ENCODE measurements at regions not wholly inside any gene's neighbourhood (a gene's known extent, or its start where the extent isn't known, plus 50 kb on each side); places are given as distances from the start of the nearest gene placed in this dataset.
"Not testable (repeated sequence)": the region's sequence is repeated elsewhere in the genome, so short reads cannot be mapped to it uniquely, and the experiment has no call there.

DNA sequence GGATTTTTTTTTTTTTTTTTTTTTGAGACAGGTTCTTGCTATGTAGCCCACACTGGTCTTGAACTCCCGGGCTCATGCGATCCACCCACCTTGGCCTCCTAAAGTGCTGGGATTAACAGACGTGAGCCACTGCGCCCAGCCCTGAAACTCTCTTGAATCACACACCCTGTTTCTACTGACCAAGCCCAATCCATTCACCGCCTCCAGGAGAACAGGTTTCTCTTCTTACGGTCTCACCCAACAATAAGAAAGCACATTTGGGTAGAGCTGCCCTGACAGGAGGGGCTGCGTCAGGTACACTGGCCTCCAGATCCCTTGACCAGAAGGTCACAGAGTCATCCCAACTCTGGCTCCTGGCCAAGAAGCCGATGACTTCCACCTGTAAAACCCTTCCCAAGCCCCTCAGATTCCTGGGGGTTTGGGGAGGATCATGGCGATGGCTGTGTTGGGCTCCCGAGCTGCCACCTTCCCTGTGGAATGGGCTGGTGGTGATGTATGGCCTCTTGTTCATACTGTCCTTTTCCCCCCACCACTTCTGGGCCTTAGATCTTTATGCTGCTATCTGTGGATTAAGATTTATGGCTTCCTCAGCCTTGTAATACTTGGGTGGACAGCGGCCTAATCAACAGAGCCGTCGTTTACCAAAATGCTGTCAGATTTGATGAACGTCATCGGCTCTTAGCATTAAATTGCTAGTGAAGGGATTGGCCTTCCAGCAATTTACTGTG, 89.1 kb downstream of the KATNIP start:
- no peak for DNase-seq (ENCODE audit: low read depth in 2 of 2)

DNA sequence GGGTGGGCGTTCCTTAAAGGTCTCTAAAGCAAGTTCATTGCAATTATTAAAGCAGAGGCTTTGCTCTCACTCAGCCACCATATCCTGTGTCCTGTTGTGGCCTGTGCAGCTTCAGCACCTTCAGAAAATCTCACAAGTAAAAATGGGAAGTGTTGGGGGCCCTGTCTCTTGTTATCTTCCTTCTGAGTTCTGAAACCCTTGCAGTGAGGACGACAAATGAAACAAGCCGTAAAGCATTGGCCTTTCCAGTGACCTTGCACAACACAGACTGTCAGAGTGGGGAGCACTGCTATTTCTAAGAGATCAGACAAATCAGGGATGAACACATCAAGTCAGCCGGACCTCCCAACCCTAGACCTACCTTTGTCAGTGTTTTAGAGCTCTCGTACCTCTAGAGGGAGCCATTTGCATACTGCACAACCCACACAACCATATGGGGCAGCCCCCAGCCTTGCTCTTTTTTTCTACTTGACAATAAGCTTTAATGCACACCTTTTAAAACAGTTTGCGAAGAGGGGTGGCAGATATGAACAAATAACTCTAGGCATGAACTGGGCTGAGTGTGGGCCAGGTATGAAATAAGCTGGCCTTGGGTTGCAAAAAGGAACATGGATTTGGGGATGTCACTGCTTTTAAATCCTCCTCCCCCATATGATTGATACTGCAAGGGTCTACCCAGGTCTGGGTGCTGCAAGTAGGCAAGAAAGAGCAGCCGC, 89.8 kb downstream of the KATNIP start:
- peak; percentile 12 to 14 for DNase-seq (ENCODE audit: low read depth in 2 of 2)

- no peak for DNase-seq (ENCODE audit: low read depth in 2 of 2)
These were observed 90.3 kb downstream of the KATNIP start for GRCh38 chr16:27640277-27640600.

- no peak for DNase-seq (ENCODE audit: low read depth in 2 of 2)
These were observed 91.3 kb downstream of the KATNIP start for GRCh38 chr16:27641260-27641659.

GRCh38 chr16:27641734-27642415, 91.9 kb downstream of the KATNIP start:
- DNase-seq (ENCODE audit: low read depth in 2 of 2): not testable (repeated sequence)

- no peak for DNase-seq (ENCODE audit: low read depth in 2 of 2)
These were observed 92.8 kb downstream of the KATNIP start for GRCh38 chr16:27642756-27643155.

GRCh38 chr16:27644165-27644564, 94.2 kb downstream of the KATNIP start:
- no peak for DNase-seq (ENCODE audit: low read depth in 2 of 2)

DNA sequence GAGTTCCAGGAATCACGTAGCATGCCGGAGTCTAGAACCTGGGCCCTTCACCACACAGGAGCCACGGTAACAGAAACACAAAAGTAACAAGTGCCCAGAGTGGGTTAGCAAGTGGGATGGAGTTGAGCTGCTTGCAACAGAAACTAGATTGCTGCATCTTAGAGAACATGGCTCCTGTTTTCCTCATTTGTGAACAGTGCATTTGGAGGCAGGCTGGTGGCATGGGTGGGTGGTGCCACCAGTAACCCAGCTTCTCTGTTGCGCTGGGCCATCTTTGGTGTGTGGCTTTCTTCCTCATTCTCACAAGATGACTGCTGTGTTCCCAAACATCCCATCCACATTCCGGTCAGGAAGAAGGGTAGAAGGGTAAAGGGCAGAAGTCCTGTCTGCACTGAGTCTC, 95.5 kb downstream of the KATNIP start:
- DNase-seq (ENCODE audit: low read depth in 2 of 2): no peak

DNA sequence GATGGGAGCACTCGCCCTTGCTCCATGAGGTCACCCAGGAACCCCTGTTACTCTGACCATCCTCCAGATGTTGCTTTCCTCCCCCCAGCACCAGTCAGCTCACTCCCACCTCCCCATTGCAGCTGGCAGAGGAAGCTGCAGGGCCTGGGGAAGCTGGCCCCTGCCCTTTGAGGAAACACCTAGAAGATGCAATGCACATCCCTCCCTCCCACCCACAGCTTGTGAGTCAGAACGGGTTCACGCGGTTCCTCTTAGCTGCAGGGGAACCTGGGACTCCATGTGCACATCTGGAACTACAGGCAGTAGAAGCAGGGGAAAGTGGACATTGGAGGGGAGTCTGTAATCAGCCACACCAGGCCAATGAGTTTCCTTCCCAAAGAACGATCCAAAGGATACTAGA, 96.9 kb downstream of the KATNIP start:
- no peak for DNase-seq (ENCODE audit: low read depth in 2 of 2)

GRCh38 chr16:27649021-27649420, 99.1 kb downstream of the KATNIP start:
- no peak for DNase-seq (ENCODE audit: low read depth in 2 of 2)

GRCh38 chr16:27650073-27650701, 100.2 kb downstream of the KATNIP start:
- DNase-seq (ENCODE audit: low read depth in 2 of 2): no peak

GRCh38 chr16:27651301-27651700, 101.4 kb downstream of the KATNIP start:
- DNase-seq (ENCODE audit: low read depth in 2 of 2): no peak

- no peak for DNase-seq (ENCODE audit: low read depth in 2 of 2)
These were observed 107.9 kb downstream of the KATNIP start for GRCh38 chr16:27657811-27658210.

DNA sequence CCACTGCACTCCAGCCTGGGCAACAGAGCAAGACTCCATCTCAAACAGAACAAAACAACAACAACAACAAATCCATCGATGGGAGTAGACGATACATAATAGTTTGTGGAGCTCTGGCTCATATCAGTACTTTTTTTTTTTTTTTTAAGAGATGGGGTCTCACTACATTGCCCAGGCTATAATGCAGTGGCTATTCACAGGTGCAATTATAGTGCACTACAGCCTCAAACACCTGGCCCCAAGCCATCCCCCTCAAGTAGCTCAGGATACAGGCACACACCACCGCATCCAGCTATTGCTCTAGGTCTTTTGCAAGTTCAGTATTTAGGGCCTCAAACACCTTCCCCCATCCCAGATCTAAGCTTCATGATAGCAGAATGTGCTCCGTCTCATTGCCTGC, 110.6 kb downstream of the KATNIP start:
- DNase-seq (ENCODE audit: low read depth in 2 of 2): no peak

GRCh38 chr16:27663235-27663634, 113.3 kb downstream of the KATNIP start:
- DNase-seq (ENCODE audit: low read depth in 2 of 2): not testable (repeated sequence)

DNA sequence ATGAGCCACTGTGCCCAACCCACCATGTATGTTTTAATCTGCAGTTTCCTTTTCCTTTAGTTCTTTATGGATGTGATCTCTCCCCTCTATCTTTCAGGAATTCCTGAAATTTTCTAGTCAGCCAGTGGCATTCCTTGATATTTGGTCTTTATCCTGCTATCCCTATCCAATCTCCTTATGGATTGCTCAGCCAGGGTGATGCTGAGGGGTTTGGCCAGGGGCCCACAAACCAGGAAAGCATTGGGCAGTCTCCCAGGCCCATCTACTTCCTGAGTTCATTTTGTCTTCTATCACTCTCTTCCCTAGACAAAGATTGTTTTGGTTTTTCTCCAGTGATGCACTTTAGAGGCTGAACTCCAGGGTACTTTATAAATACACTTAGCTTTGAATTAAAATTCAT, 115.9 kb downstream of the KATNIP start:
- DNase-seq (ENCODE audit: low read depth in 2 of 2): no peak

- no peak for DNase-seq (ENCODE audit: low read depth in 2 of 2)
These were observed 120.3 kb downstream of the KATNIP start for GRCh38 chr16:27670071-27670810.

GRCh38 chr16:27671410-27671809, 121.5 kb downstream of the KATNIP start:
- no peak for DNase-seq (ENCODE audit: low read depth in 2 of 2)

DNA sequence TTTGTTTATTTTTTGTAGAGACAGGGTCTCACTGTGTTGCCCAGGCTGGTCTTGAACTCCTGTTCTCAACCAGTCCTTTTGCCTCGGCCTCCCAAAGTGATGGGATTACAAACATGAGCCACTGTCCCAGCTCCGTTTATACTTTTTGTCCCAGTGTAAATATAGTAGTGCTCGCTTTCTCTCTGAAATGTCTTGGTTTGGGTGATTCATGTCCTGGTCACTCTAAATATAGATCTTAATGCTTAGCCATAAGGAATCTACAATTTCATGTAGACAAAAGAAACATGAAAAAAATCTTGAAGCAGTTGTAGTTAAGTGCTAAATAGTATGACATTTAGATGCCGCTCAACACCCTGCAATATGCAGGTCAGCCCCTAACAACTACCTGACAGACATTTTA, 126.9 kb downstream of the KATNIP start:
- DNase-seq (ENCODE audit: low read depth in 2 of 2): peak; percentile 3 to 11

GRCh38 chr16:27677263-27677662, 127.3 kb downstream of the KATNIP start:
- DNase-seq (ENCODE audit: low read depth in 2 of 2): no peak

GRCh38 chr16:27678955-27679354, 129.0 kb downstream of the KATNIP start:
- DNase-seq (ENCODE audit: low read depth in 2 of 2): no peak

DNA sequence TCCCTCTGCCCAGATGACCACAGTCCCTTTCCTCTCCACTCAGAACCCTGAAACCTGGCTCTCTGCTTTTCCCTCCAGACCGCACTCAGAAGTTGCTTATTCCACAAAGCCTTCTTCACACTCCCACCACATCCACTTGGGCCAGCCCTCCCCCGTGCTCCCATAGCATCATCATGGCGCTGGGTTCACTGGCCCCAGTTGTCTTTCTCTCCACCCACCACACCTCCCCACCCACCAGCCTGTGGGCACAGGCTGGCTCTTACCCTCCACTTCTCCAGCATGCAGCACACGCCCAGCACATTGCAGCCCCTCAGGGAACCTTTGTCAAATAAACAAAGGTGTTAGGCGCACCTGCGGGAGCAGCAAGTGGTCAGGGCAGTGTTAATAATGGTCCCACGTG, 130.0 kb downstream of the KATNIP start:
- no peak for DNase-seq (ENCODE audit: low read depth in 2 of 2)

Data from fibroblast of skin of left quadriceps (primary cell).